Activated CD4-positive, alpha-beta T cell treated with anti-CD3 and anti-CD28 coated beads for 4 hours (primary cell): ENCODE measurements at regions not wholly inside any gene's neighbourhood (a gene's known extent, or its start where the extent isn't known, plus 50 kb on each side); places are given as distances from the start of the nearest gene placed in this dataset.
"Not testable (repeated sequence)": the region's sequence is repeated elsewhere in the genome, so short reads cannot be mapped to it uniquely, and the experiment has no call there.

Source experiments
- DNase-seq, 2 donors: peaks; one replicate each; pipeline ENCODE4 v3.0.0-alpha.2; 2020

- DNase-seq = peak; percentile 41 to 48
Observed at GRCh38 chr5:159456722-159457465, 126.6 kb upstream of the IL12B start.

- no peak for DNase-seq
Observed at GRCh38 chr5:159458217-159458711, 128.0 kb upstream of the IL12B start.

- no peak for DNase-seq
Observed at GRCh38 chr5:159459132-159459627, 128.9 kb upstream of the IL12B start.

GRCh38 chr5:159459951-159460538 lies 129.8 kb upstream of the IL12B start:
- DNase-seq = no peak

GRCh38 chr5:159463590-159464321 lies 133.5 kb upstream of the IL12B start:
- DNase-seq = no peak

GRCh38 chr5:159465604-159466003 lies 135.3 kb upstream of the IL12B start:
- DNase-seq = no peak

- no peak for DNase-seq
Observed at GRCh38 chr5:159467666-159468065, 137.4 kb upstream of the IL12B start.

- DNase-seq = no peak
Observed at GRCh38 chr5:159469496-159470372, 139.4 kb upstream of the IL12B start.

GRCh38 chr5:159471904-159472303 lies 141.6 kb upstream of the IL12B start:
- no peak for DNase-seq

GRCh38 chr5:159475026-159475425 lies 144.7 kb upstream of the IL12B start:
- DNase-seq = no peak

- DNase-seq = no peak
Observed at GRCh38 chr5:159478950-159479349, 148.7 kb upstream of the IL12B start.

- DNase-seq = no peak
Observed at GRCh38 chr5:159480849-159481248, 150.6 kb upstream of the IL12B start.

GRCh38 chr5:159481751-159482150 lies 151.5 kb upstream of the IL12B start:
- no peak for DNase-seq

GRCh38 chr5:159486836-159487235 lies 156.5 kb upstream of the IL12B start:
- no peak for DNase-seq

GRCh38 chr5:159488516-159488915 lies 158.2 kb upstream of the IL12B start:
- DNase-seq = no peak

GRCh38 chr5:159489779-159490178 lies 159.5 kb upstream of the IL12B start:
- no peak for DNase-seq

- DNase-seq = no peak
Observed at GRCh38 chr5:159490507-159490906, 160.2 kb upstream of the IL12B start.

- no peak for DNase-seq
Observed at GRCh38 chr5:159493696-159494095, 163.4 kb upstream of the IL12B start.

- no peak for DNase-seq
Observed at GRCh38 chr5:159496773-159497172, 166.5 kb upstream of the IL12B start.

- DNase-seq = no peak
Observed at GRCh38 chr5:159497221-159497620, 166.9 kb upstream of the IL12B start.

GRCh38 chr5:159498630-159499029 lies 168.3 kb upstream of the IL12B start:
- DNase-seq = no peak

GRCh38 chr5:159502116-159502515 lies 171.8 kb upstream of the IL12B start:
- DNase-seq = not testable (repeated sequence)

GRCh38 chr5:159503236-159503635 lies 172.9 kb upstream of the IL12B start:
- no peak for DNase-seq
